Chondrocyte (in vitro differentiated cells): ENCODE measurements at regions not wholly inside any gene's neighbourhood (a gene's known extent, or its start where the extent isn't known, plus 50 kb on each side); places are given as distances from the start of the nearest gene placed in this dataset.

ENCODE experiments used
- DNase-seq: peaks from one replicate; pipeline ENCODE4 v3.0.0; 2021; ENCODE audit warnings: mixed read lengths, low spot score
- H3K27ac Mint-ChIP-seq: one replicate; pipeline ENCODE4 v1.8.0; 2021; ENCODE audit warnings: mild to moderate bottlenecking, moderate library complexity, mixed read lengths; ENCODE audit not compliant: unreplicated experiment
- H3K27me3 Mint-ChIP-seq: 2 replicates; pipeline ENCODE4 v1.8.0; 2021; ENCODE audit warnings: low read depth, mixed read lengths
- H3K36me3 Mint-ChIP-seq: 2 replicates; pipeline ENCODE4 v1.8.0; 2021; ENCODE audit warnings: low read depth, mixed read lengths
- H3K4me1 Mint-ChIP-seq: 2 replicates; pipeline ENCODE4 v1.8.0; 2021; ENCODE audit warnings: low read depth, mild to moderate bottlenecking, mixed read lengths
- H3K4me3 Mint-ChIP-seq: one replicate; pipeline ENCODE4 v1.8.0; 2021; ENCODE audit warnings: mild to moderate bottlenecking, moderate library complexity, mixed read lengths; ENCODE audit not compliant: unreplicated experiment
- H3K9me3 Mint-ChIP-seq: 2 replicates; pipeline ENCODE4 v1.8.0; 2021; ENCODE audit warnings: low read depth, mixed read lengths
- CTCF ChIP-seq: fragments of 200-600 bp; sonication (generic); IDR thresholded peaks from 2 replicates; pipeline ENCODE4 v1.5.0; 2021; ENCODE audit warnings: antibody characterized with exemption, mild to moderate bottlenecking, moderate library complexity

GRCh38 chr2:21416226-21416625 lies 292.5 kb downstream of the TDRD15 start:
- Mint-ChIP-seq H3K9me3 (no peaks in the 10 kb centered on the region), H3K27me3 (no peaks in the 10 kb centered on the region), H3K4me1 (no peaks in the 10 kb centered on the region), H3K36me3 (no peaks in the 10 kb centered on the region), H3K4me3 (no peak overlapping the region), H3K27ac (no peak overlapping the region)
- DNase-seq = no peak
- TF ChIP-seq CTCF = no peak

- no peak for TF ChIP-seq CTCF
- Mint-ChIP-seq H3K36me3 (no peaks in the 10 kb centered on the region), H3K27ac (no peak overlapping the region), H3K4me3 (no peak overlapping the region), H3K9me3 (no peaks in the 10 kb centered on the region), H3K27me3 (no peaks in the 10 kb centered on the region), H3K4me1 (no peaks in the 10 kb centered on the region)
- DNase-seq = no peak
Observed at GRCh38 chr2:21418456-21418855, 294.7 kb downstream of the TDRD15 start.

- DNase-seq = no peak
- no peak overlapping the region for H3K27ac Mint-ChIP-seq
- TF ChIP-seq CTCF = no peak
- no peaks in the 10 kb centered on the region for H3K4me1 Mint-ChIP-seq
- no peaks in the 10 kb centered on the region for H3K9me3 Mint-ChIP-seq
- H3K4me3 Mint-ChIP-seq = no peak overlapping the region
- no peaks in the 10 kb centered on the region for H3K27me3 Mint-ChIP-seq
- H3K36me3 Mint-ChIP-seq = no peaks in the 10 kb centered on the region
Observed at GRCh38 chr2:21420553-21421335, 297.0 kb downstream of the TDRD15 start.

GRCh38 chr2:21422050-21422449 lies 298.3 kb downstream of the TDRD15 start:
- Mint-ChIP-seq H3K36me3 (no peaks in the 10 kb centered on the region), H3K4me1 (no peaks in the 10 kb centered on the region), H3K27ac (no peak overlapping the region), H3K27me3 (no peaks in the 10 kb centered on the region), H3K4me3 (no peak overlapping the region), H3K9me3 (no peaks in the 10 kb centered on the region)
- no peak for DNase-seq
- TF ChIP-seq CTCF = peak; percentile 33

- H3K27me3 Mint-ChIP-seq = no peaks in the 10 kb centered on the region
- TF ChIP-seq CTCF = no peak
- no peaks in the 10 kb centered on the region for H3K36me3 Mint-ChIP-seq
- no peaks in the 10 kb centered on the region for H3K4me1 Mint-ChIP-seq
- H3K9me3 Mint-ChIP-seq = no peaks in the 10 kb centered on the region
- H3K27ac Mint-ChIP-seq = no peak overlapping the region
- no peak for DNase-seq
- H3K4me3 Mint-ChIP-seq = no peak overlapping the region
Observed at GRCh38 chr2:21422724-21423522, 299.2 kb downstream of the TDRD15 start.
